ENCODE measurements at regions not wholly inside any gene's neighbourhood (a gene's known extent, or its start where the extent isn't known, plus 50 kb on each side); places are given as distances from the start of the nearest gene placed in this dataset.

GRCh38 chr18:30596635-30597034 is 445.9 kb downstream of the DSC3 start:
- no peak for TF ChIP-seq GATA2 (IDR thresholded peaks at IDR 0.05; ENCODE audit: low read depth, low read length)
- TF ChIP-seq GATA3 (IDR thresholded peaks at IDR 0.05; ENCODE audit: low read depth, low read length): no peak

Measured in SH-SY5Y (cell line).